C4-2B (cell line): ENCODE measurements at regions not wholly inside any gene's neighbourhood (a gene's known extent, or its start where the extent isn't known, plus 50 kb on each side); places are given as distances from the start of the nearest gene placed in this dataset.

Experiments
- ZFX ChIP-seq: fragments of 450-650 bp; IDR thresholded peaks from 2 replicates; pipeline ENCODE4 v1.6.1; 2017
- TF ChIP-seq, protein P1 (sequence below): fragments of 450-650 bp; conservative IDR thresholded peaks from 2 replicates; pipeline ENCODE4 v1.5.1; 2017; ENCODE audit warnings: mild to moderate bottlenecking

DNA sequence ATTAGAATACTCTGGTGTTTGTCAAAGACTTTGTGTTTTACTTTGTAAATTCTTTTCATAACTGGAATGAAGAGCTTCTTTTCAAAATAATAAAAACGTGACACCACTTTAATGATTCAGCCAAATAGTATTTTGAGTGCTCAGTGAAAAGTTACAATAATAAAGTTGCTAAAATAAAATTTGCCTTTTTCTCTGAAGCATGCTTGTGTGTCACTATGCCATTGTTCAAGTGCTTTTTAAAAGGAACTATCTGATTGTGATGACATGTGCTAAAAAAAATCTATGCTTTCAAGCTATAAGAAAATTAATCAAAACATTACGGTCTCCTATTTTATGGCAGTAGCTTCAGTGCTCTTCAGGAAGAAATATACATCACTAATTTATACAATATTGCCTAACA lies 1290.5 kb upstream of the B3GALT2 start:
- TF ChIP-seq, protein P1, sequence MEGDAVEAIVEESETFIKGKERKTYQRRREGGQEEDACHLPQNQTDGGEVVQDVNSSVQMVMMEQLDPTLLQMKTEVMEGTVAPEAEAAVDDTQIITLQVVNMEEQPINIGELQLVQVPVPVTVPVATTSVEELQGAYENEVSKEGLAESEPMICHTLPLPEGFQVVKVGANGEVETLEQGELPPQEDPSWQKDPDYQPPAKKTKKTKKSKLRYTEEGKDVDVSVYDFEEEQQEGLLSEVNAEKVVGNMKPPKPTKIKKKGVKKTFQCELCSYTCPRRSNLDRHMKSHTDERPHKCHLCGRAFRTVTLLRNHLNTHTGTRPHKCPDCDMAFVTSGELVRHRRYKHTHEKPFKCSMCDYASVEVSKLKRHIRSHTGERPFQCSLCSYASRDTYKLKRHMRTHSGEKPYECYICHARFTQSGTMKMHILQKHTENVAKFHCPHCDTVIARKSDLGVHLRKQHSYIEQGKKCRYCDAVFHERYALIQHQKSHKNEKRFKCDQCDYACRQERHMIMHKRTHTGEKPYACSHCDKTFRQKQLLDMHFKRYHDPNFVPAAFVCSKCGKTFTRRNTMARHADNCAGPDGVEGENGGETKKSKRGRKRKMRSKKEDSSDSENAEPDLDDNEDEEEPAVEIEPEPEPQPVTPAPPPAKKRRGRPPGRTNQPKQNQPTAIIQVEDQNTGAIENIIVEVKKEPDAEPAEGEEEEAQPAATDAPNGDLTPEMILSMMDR: no peak
- TF ChIP-seq ZFX: no peak
